NB4 (cell line): ENCODE measurements at regions not wholly inside any gene's neighbourhood (a gene's known extent, or its start where the extent isn't known, plus 50 kb on each side); places are given as distances from the start of the nearest gene placed in this dataset.

Source experiments
- MAX ChIP-seq: IDR thresholded peaks from 2 replicates; pipeline ENCODE4 v1.6.1; 2011; ENCODE audit warnings: low read depth, low read length
- MYC ChIP-seq: IDR thresholded peaks from 2 replicates; pipeline ENCODE4 v1.6.1; 2011; ENCODE audit warnings: low read depth, low read length
- POLR2A ChIP-seq: IDR thresholded peaks from 2 replicates; pipeline ENCODE4 v1.6.1; 2011; ENCODE audit warnings: mild to moderate bottlenecking; ENCODE audit not compliant: insufficient read length; ENCODE audit errors: extremely low read depth
- TF ChIP-seq, protein P1 (sequence below): IDR thresholded peaks from one replicate; pipeline ENCODE4 v1.5.1; 2012; ENCODE audit warnings: low read depth, low read length

GRCh38 chr15:53447053-53447574, 312.3 kb downstream of the WDR72 start:
- TF ChIP-seq, protein P1, sequence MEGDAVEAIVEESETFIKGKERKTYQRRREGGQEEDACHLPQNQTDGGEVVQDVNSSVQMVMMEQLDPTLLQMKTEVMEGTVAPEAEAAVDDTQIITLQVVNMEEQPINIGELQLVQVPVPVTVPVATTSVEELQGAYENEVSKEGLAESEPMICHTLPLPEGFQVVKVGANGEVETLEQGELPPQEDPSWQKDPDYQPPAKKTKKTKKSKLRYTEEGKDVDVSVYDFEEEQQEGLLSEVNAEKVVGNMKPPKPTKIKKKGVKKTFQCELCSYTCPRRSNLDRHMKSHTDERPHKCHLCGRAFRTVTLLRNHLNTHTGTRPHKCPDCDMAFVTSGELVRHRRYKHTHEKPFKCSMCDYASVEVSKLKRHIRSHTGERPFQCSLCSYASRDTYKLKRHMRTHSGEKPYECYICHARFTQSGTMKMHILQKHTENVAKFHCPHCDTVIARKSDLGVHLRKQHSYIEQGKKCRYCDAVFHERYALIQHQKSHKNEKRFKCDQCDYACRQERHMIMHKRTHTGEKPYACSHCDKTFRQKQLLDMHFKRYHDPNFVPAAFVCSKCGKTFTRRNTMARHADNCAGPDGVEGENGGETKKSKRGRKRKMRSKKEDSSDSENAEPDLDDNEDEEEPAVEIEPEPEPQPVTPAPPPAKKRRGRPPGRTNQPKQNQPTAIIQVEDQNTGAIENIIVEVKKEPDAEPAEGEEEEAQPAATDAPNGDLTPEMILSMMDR: no peak
- no peak for TF ChIP-seq POLR2A
- no peak for TF ChIP-seq MAX
- TF ChIP-seq MYC: no peak
